ENCODE measurements at regions not wholly inside any gene's neighbourhood (a gene's known extent, or its start where the extent isn't known, plus 50 kb on each side); places are given as distances from the start of the nearest gene placed in this dataset.
A peak's percentile ranks its signal among the peaks of the same experiment; 100 is the strongest.
"Not testable (repeated sequence)": the region's sequence is repeated elsewhere in the genome, so short reads cannot be mapped to it uniquely, and the experiment has no call there.

DNA sequence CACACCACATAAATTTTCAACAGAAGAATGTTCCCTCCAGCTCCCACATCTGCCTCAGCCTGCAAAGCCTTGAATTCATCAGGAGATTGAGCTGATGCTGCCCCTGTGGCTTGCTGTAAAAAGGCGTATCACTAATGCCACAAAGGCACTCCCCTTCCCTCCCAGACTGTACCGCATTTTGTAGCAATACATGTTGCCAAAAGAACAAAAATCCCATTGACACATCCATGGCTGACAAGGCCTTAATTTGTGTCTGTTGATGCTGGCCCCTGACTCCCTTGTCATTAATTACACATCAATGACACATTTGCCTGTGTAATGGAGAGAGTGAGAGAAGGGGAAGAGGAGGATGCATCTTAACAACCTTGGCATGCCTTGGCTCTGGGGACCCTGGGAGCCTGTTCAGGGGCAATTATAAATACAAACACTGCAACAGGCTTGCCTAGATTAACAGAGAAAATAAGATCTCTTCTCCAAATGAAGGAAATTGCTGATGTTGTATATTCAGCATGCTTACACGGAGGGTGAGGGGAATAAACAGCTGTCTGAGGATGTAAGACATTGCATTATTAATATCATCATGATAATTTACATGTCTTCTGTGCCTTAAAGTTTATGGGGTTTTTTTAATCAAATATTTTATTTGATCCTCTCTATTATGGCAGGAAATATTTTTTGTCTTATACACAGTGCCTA is 264.0 kb downstream of the SUCLG1 start:
- peak; percentile 2 for DNase-seq

DNA sequence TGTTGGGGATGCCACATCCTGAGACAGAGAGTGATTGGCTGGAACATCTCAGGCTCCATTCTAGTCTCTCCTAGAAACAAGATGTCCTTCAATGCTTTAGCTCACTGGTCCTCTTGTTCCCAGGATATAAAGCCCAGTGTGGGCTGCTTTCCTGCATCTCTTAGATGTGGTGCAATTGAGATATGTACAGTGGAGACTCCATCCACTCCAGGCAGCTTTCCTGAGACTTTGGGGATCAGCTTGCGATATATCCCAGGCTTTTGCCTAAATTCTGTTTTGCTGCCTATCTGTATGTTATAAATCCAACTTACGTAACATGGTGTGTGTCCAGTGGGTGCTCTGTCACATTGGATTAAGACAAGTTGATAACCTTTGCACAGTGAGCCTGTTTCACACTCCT is 264.9 kb downstream of the SUCLG1 start:
- no CpG with 5 or more reads among the region's 2 CpGs for WGBS (ENCODE audit: insufficient coverage)
- Histone ChIP-seq H3K4me1 (ENCODE audit: control insufficient read depth, insufficient read depth, low read length) (no peaks in the 10 kb centered on the region), H3K9me3 (replicated peaks; ENCODE audit: control insufficient read depth, low read depth, low read length) (no peaks in the 10 kb centered on the region)

More for the DNA sequence above, 264.0 kb downstream of the SUCLG1 start:
- H3K27me3 ChIP-seq (ENCODE audit: control insufficient read depth, insufficient read depth, low read length): no peaks in the 10 kb centered on the region
- 60% methylated on average over 1 of the region's 3 CpGs for WGBS (ENCODE audit: insufficient coverage)
- no peaks in the 10 kb centered on the region for H3K9me3 ChIP-seq (replicated peaks; ENCODE audit: control insufficient read depth, low read depth, low read length)
- no peak overlapping the region for H3K4me3 ChIP-seq (ENCODE audit: low read length)
- H3K27ac ChIP-seq (ENCODE audit: low read length): no peak overlapping the region
- no peaks in the 10 kb centered on the region for H3K4me1 ChIP-seq (ENCODE audit: control insufficient read depth, insufficient read depth, low read length)
- no peaks in the 10 kb centered on the region for H3K36me3 ChIP-seq (ENCODE audit: control insufficient read depth, insufficient read depth, low read length)

DNA sequence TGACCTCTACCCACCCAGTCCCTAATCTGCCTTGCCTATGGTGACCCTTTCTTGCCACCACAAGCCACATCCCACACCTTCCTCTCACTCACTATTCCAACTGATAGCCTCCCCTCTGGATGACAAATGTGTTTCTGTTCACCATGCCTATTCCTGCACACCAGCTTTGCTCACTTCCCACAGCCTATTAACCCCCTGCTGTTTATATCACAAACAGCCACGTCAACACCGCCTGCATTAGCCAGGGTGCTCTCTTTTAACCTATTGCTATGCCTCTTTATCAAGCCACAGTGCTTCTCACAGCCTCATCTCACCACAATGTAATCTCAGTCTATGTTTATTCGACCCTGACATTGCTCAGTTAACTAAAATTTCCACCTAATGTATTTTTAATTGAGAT is 271.8 kb downstream of the SUCLG1 start:
- 44% methylated on average over 2 of the region's 3 CpGs for whole genome bisulfite sequencing (ENCODE audit: insufficient coverage)
- Histone ChIP-seq H3K4me1 (ENCODE audit: control insufficient read depth, insufficient read depth, low read length) (no peaks in the 10 kb centered on the region), H3K36me3 (ENCODE audit: control insufficient read depth, insufficient read depth, low read length) (no peaks in the 10 kb centered on the region), H3K27ac (ENCODE audit: low read length) (no peak overlapping the region), H3K9me3 (replicated peaks; ENCODE audit: control insufficient read depth, low read depth, low read length) (no peaks in the 10 kb centered on the region), H3K4me3 (ENCODE audit: low read length) (no peak overlapping the region), H3K27me3 (ENCODE audit: control insufficient read depth, insufficient read depth, low read length) (no peaks in the 10 kb centered on the region)
- DNase-seq: no peak

More for the DNA sequence above, 264.9 kb downstream of the SUCLG1 start:
- H3K27me3 ChIP-seq (ENCODE audit: control insufficient read depth, insufficient read depth, low read length): no peaks in the 10 kb centered on the region
- no peak overlapping the region for H3K27ac ChIP-seq (ENCODE audit: low read length)
- no peak overlapping the region for H3K4me3 ChIP-seq (ENCODE audit: low read length)
- H3K36me3 ChIP-seq (ENCODE audit: control insufficient read depth, insufficient read depth, low read length): no peaks in the 10 kb centered on the region
- no peak for DNase-seq

DNA sequence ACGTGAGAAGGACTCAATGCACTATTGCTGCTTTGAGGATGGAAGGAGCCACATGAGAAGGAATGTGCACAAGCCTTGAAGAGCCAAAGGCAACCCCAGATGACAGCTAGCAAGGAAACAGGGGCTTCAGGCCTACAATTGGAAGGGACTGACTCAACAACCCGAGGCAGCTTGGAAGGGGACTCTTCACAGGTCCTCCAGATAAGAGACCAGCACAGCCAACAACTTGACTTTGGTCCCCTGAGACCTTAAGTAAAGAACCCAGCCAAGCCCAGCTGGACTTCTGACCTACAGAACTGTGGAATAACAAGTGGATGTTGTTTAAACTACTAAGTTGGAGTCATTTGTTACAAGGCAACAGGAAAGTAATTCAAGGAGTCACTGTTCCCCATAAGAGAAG is 277.2 kb downstream of the SUCLG1 start:
- DNase-seq: peak; percentile 2
- WGBS (ENCODE audit: insufficient coverage): 53% methylated on average over 2 of the region's 2 CpGs
- no peak overlapping the region for H3K27ac ChIP-seq (ENCODE audit: low read length)

DNA sequence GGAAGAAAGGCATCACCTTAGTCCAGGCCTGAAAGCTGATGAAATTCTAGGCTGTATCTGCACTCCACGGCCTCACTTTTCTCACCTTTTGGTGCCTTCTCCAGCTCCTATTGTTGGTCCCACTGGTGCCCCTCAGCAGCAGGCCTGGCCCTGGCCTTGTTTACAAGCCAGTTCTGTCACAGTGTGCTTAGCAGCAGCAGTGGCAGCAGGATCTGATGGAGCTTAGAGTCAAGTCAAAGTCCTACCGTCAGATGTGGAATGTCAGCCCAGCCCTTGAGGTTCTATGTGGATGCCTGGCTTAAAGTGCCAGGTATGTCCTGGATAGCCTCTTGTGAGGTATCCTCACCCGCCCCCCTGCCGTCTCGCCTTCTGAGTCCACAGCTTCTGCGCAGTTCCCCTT is 281.3 kb downstream of the SUCLG1 start:
- Histone ChIP-seq H3K4me3 (ENCODE audit: low read length) (no peak overlapping the region), H3K27me3 (ENCODE audit: control insufficient read depth, insufficient read depth, low read length) (no peaks in the 10 kb centered on the region), H3K36me3 (ENCODE audit: control insufficient read depth, insufficient read depth, low read length) (no peaks in the 10 kb centered on the region), H3K27ac (ENCODE audit: low read length) (no peak overlapping the region), H3K4me1 (ENCODE audit: control insufficient read depth, insufficient read depth, low read length) (no peaks in the 10 kb centered on the region), H3K9me3 (replicated peaks; ENCODE audit: control insufficient read depth, low read depth, low read length) (no peaks in the 10 kb centered on the region)
- no peak for DNase-seq
- WGBS (ENCODE audit: insufficient coverage): 83% methylated on average over 6 of the region's 6 CpGs

More for the DNA sequence above, 277.2 kb downstream of the SUCLG1 start:
- H3K4me1 ChIP-seq (ENCODE audit: control insufficient read depth, insufficient read depth, low read length): no peaks in the 10 kb centered on the region
- no peak overlapping the region for H3K4me3 ChIP-seq (ENCODE audit: low read length)
- H3K27me3 ChIP-seq (ENCODE audit: control insufficient read depth, insufficient read depth, low read length): no peaks in the 10 kb centered on the region
- H3K36me3 ChIP-seq (ENCODE audit: control insufficient read depth, insufficient read depth, low read length): no peaks in the 10 kb centered on the region
- no peaks in the 10 kb centered on the region for H3K9me3 ChIP-seq (replicated peaks; ENCODE audit: control insufficient read depth, low read depth, low read length)

DNA sequence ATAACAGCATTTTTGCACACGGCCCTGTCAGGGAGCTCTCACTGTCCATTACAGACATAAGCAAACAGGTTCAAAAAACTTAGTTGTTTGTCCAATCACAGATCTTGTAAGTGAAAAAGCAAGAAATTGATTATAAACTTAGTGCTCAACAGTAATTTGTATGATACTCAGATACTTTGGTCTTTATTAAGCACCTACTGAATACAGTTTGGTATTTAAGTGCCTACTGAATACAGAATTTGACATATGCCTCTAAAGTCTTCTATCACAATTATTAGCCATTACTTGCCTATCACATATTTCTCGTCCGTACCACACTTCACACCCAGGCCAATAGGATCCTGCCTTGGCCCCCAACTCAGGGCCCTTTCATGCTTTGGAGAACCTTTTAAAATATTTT is 283.1 kb downstream of the SUCLG1 start:
- Histone ChIP-seq H3K4me3 (ENCODE audit: low read length) (no peak overlapping the region), H3K9me3 (replicated peaks; ENCODE audit: control insufficient read depth, low read depth, low read length) (no peaks in the 10 kb centered on the region), H3K36me3 (ENCODE audit: control insufficient read depth, insufficient read depth, low read length) (no peaks in the 10 kb centered on the region), H3K4me1 (ENCODE audit: control insufficient read depth, insufficient read depth, low read length) (no peaks in the 10 kb centered on the region), H3K27ac (ENCODE audit: low read length) (no peak overlapping the region), H3K27me3 (ENCODE audit: control insufficient read depth, insufficient read depth, low read length) (no peaks in the 10 kb centered on the region)
- 83% methylated on average over 2 of the region's 3 CpGs for WGBS (ENCODE audit: insufficient coverage)
- DNase-seq: no peak

DNA sequence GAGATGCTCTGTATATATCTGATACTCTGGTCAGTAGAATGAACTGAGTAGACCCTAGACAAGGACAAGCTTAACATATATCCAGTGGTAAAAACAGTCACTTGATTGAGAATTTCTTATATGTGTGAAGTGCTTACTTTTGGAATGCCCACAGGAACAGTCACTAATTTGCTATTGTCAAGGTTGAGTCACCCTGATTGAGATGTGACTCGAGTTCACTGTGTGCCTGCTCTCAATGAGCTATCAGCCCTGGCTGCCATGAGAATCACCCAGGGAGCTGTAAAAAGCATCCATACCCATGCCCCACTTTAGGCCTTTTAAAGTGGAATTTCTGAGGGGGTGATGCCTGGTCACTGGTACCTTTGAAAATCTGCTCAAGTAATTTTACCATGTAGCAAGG is 283.7 kb downstream of the SUCLG1 start:
- no peak for DNase-seq
- Histone ChIP-seq H3K27ac (ENCODE audit: low read length) (no peak overlapping the region), H3K36me3 (ENCODE audit: control insufficient read depth, insufficient read depth, low read length) (no peaks in the 10 kb centered on the region), H3K4me3 (ENCODE audit: low read length) (no peak overlapping the region), H3K9me3 (replicated peaks; ENCODE audit: control insufficient read depth, low read depth, low read length) (no peaks in the 10 kb centered on the region), H3K27me3 (ENCODE audit: control insufficient read depth, insufficient read depth, low read length) (no peaks in the 10 kb centered on the region), H3K4me1 (ENCODE audit: control insufficient read depth, insufficient read depth, low read length) (no peaks in the 10 kb centered on the region)
- WGBS (ENCODE audit: insufficient coverage): no CpG with 5 or more reads among the region's 1 CpG

DNA sequence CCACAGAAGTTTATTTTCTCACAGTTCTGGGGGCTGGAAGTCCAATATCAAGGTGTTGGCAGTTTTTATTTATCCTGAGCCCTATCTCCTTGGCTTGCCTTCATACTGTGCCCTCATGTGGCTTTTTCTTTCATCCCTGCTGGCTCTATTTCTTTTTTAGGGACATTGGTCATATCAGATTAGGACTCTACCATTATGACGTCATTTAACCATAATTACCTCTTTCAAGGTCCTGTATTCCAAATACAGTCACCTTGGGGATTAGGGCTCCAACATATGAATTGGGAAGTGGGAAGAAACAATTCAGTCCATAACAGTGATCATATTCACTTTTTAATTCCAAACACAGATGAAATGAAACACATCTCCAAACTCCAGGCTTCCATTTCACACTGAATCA is 286.0 kb downstream of the SUCLG1 start:
- H3K36me3 ChIP-seq (ENCODE audit: control insufficient read depth, insufficient read depth, low read length): no peaks in the 10 kb centered on the region
- H3K4me3 ChIP-seq (ENCODE audit: low read length): no peak overlapping the region
- WGBS (ENCODE audit: insufficient coverage): no CpG with 5 or more reads among the region's 1 CpG
- no peak overlapping the region for H3K27ac ChIP-seq (ENCODE audit: low read length)
- H3K4me1 ChIP-seq (ENCODE audit: control insufficient read depth, insufficient read depth, low read length): no peaks in the 10 kb centered on the region
- no peaks in the 10 kb centered on the region for H3K9me3 ChIP-seq (replicated peaks; ENCODE audit: control insufficient read depth, low read depth, low read length)
- H3K27me3 ChIP-seq (ENCODE audit: control insufficient read depth, insufficient read depth, low read length): no peaks in the 10 kb centered on the region
- no peak for DNase-seq

DNA sequence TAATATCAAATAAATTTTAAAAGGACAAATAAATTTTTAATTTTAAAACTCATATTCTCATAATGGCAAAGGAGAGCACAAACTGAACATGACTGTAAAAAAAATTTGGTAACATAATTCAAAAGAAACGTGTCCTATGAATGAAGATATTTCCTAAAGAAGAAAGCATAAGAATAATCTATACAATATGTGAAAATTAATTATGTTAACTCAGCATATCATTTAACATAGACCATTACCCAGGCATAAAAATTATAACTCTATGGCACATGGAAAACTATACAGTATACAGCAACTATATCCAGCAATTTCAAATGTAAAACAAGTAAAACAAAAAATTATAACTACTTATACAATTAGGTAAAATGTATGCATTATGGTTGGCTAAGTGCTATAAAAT is 288.1 kb downstream of the SUCLG1 start:
- WGBS (ENCODE audit: insufficient coverage): no CpG with 5 or more reads among the region's 1 CpG
- H3K4me1 ChIP-seq (ENCODE audit: control insufficient read depth, insufficient read depth, low read length): no peaks in the 10 kb centered on the region
- no peak overlapping the region for H3K27ac ChIP-seq (ENCODE audit: low read length)
- H3K9me3 ChIP-seq (replicated peaks; ENCODE audit: control insufficient read depth, low read depth, low read length): no peaks in the 10 kb centered on the region
- H3K36me3 ChIP-seq (ENCODE audit: control insufficient read depth, insufficient read depth, low read length): no peaks in the 10 kb centered on the region
- H3K27me3 ChIP-seq (ENCODE audit: control insufficient read depth, insufficient read depth, low read length): no peaks in the 10 kb centered on the region
- no peak overlapping the region for H3K4me3 ChIP-seq (ENCODE audit: low read length)
- no peak for DNase-seq

DNA sequence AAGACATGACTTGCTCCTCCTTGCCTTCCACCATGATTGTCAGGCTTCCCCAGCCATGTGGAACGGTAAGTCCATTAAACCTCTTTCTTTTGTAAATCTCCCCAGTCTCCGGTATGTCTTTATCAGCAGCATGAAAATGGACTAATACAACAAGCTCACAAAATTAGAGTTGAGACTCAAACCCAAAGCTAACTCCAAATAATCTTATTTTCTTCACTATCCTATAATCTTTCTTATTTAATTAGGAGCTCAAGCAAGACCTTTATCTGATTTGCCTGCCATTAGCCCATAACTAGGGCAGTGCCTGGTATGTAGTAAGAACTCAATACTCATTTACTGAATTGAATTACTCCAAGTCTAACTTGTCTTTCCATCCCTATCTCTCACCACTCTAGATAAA is 289.2 kb downstream of the SUCLG1 start:
- WGBS (ENCODE audit: insufficient coverage): 92% methylated on average over 2 of the region's 2 CpGs
- no peak for DNase-seq
- H3K4me3 ChIP-seq (ENCODE audit: low read length): no peak overlapping the region

DNA sequence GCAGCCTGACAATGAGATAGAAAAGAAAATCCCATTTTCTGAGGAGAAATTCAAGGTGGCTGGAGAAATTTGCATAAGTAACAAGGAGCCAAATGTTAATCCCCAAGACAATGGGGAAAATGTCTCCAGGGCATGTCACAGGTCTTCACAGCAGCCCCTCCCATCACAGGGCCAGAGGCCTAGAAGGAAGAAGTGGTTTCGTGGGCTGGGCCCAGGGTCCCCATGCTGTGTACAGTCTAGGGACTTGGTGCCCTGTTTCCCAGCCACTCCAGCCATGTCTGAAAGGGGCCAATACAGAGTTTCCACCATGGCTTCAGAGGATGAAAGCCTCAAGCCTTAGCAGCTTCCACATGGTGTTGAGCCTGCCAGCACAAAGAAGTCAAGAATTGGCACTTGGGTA is 290.5 kb downstream of the SUCLG1 start:
- no CpG with 5 or more reads among the region's 1 CpG for WGBS (ENCODE audit: insufficient coverage)
- H3K27ac ChIP-seq (ENCODE audit: low read length); H3K9me3 ChIP-seq (replicated peaks; ENCODE audit: control insufficient read depth, low read depth, low read length); H3K4me3 ChIP-seq (ENCODE audit: low read length); H3K27me3 ChIP-seq (ENCODE audit: control insufficient read depth, insufficient read depth, low read length); H3K4me1 ChIP-seq (ENCODE audit: control insufficient read depth, insufficient read depth, low read length); H3K36me3 ChIP-seq (ENCODE audit: control insufficient read depth, insufficient read depth, low read length); DNase-seq: not testable (repeated sequence)

More for the DNA sequence above, 289.2 kb downstream of the SUCLG1 start:
- no peaks in the 10 kb centered on the region for H3K9me3 ChIP-seq (replicated peaks; ENCODE audit: control insufficient read depth, low read depth, low read length)
- no peaks in the 10 kb centered on the region for H3K27me3 ChIP-seq (ENCODE audit: control insufficient read depth, insufficient read depth, low read length)
- H3K36me3 ChIP-seq (ENCODE audit: control insufficient read depth, insufficient read depth, low read length): no peaks in the 10 kb centered on the region
- H3K27ac ChIP-seq (ENCODE audit: low read length): no peak overlapping the region
- no peaks in the 10 kb centered on the region for H3K4me1 ChIP-seq (ENCODE audit: control insufficient read depth, insufficient read depth, low read length)
